Retinal pigment epithelial cell (primary cell): ENCODE measurements at regions not wholly inside any gene's neighbourhood (a gene's known extent, or its start where the extent isn't known, plus 50 kb on each side); places are given as distances from the start of the nearest gene placed in this dataset.

Experiments
- DNase-seq: peaks from one replicate; pipeline ENCODE4 v3.0.0-alpha.2; 2010; ENCODE audit warnings: low read depth
- H3K4me3 ChIP-seq: 2 replicates; pipeline ENCODE4 v1.5.1; 2011; ENCODE audit warnings: mild to moderate bottlenecking, low read length, control low read depth, moderate library complexity
- TF ChIP-seq, protein P1 (sequence below): conservative IDR thresholded peaks from 2 replicates; pipeline ENCODE4 v1.5.1; 2011; ENCODE audit warnings: low read depth, low read length, control low read depth, inconsistent platforms

GRCh38 chr1:114274621-114275317 lies 121.1 kb upstream of the SYT6 start:
- TF ChIP-seq, protein P1, sequence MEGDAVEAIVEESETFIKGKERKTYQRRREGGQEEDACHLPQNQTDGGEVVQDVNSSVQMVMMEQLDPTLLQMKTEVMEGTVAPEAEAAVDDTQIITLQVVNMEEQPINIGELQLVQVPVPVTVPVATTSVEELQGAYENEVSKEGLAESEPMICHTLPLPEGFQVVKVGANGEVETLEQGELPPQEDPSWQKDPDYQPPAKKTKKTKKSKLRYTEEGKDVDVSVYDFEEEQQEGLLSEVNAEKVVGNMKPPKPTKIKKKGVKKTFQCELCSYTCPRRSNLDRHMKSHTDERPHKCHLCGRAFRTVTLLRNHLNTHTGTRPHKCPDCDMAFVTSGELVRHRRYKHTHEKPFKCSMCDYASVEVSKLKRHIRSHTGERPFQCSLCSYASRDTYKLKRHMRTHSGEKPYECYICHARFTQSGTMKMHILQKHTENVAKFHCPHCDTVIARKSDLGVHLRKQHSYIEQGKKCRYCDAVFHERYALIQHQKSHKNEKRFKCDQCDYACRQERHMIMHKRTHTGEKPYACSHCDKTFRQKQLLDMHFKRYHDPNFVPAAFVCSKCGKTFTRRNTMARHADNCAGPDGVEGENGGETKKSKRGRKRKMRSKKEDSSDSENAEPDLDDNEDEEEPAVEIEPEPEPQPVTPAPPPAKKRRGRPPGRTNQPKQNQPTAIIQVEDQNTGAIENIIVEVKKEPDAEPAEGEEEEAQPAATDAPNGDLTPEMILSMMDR, result no peak
- DNase-seq, result no peak
- H3K4me3 ChIP-seq, result no peak overlapping the region

DNA sequence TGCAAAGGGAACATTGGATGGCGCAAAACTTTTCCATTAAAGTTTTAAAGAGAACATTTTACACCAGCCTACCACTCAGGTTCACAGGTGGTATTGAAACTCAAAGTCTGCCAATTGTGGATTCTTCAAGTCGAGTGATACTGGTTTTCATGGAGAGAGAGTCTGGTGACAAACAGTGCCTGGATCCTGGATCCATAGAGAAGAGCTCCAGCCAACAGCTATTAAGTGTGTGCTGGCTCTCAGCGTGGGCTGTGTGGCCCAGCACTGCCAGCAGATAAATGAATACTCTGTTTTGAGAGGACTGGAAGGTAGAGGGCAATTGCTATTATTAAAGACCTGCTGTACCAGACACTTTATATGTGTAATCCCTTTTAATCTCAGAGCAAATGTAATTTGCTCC lies 118.9 kb upstream of the SYT6 start:
- no peak overlapping the region for H3K4me3 ChIP-seq
- TF ChIP-seq, protein P1, result no peak
- DNase-seq, result no peak

DNA sequence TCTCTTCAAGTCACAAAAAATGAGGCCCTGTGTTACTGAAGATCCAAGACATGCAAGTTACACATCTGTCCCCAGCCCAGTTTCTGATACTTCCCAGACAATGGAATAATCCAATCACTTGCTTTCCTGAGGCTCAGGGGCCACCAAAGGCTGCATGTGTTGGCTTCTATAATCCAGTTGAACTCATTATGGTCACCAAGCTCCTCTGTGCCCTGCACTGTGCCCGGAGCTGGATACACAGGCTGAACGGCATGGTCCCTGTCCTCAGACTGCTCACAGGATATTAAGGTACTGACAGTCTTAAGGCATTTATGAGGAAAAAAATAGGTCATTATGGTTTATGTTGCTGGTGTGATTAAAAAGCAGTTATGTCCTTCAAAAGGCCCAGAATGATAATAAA lies 117.0 kb upstream of the SYT6 start:
- no peak for DNase-seq
- H3K4me3 ChIP-seq, result no peak overlapping the region
- TF ChIP-seq, protein P1, result no peak

GRCh38 chr1:114270282-114270681 lies 116.6 kb upstream of the SYT6 start:
- no peak for DNase-seq
- no peak overlapping the region for H3K4me3 ChIP-seq
- TF ChIP-seq, protein P1, result no peak

DNA sequence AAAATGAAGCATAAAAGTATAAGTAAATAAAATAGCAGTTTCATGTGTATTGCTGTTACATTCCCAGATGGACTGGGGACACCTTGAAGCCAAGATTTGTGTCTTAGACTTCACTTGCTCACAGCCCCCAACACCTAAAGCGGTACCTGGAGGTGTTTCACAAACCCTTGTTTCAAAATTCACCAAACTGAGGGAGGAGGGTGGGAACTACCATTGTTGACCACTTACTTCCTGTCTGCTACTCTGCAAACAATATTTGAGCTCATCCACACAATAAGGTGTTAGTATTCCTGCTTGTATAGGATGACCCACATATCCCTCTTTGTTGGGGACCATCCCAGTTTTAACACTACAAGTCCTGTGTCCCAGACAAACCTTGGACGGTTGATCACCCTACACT lies 115.9 kb upstream of the SYT6 start:
- H3K4me3 ChIP-seq, result no peak overlapping the region
- TF ChIP-seq, protein P1, result no peak
- DNase-seq, result no peak

DNA sequence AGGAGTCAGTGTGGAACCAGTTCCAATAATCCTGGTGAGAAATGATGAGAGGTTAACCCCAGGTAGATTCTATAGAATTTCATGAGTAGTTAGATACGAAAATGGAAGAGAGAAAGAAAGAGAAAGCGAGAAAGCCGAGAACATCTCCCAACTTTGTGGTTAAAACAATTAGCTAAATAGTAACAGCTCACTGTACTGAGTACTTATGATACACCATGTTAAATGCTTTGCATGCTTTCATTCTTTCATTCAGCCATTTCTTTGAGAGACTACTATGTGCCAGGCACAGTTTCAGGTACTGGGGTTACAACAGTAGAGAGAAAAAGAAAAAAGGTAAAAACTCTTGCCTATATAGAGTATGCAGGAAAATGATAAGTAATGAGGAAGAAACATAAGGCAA lies 109.7 kb upstream of the SYT6 start:
- no peak for DNase-seq
- H3K4me3 ChIP-seq, result no peak overlapping the region
- TF ChIP-seq, protein P1, result no peak

DNA sequence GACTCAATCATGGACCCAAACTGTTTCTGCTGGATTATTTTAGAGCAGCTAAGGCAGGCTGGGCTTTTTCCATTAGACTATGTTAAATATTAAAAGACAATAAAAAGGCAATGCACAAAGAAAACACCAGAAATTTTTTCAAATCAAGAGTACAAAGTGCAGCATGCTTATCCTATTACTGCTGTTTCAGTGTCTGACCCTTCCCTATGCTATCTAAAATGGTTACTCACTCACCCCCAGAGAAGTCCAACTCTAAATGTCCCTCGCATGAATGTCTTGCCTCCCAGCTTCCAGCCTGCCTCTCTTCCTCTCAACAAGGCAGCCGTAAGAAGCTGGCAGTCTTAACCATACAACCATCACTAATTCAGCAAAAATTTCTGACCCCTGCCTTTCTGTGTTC lies 108.7 kb upstream of the SYT6 start:
- TF ChIP-seq, protein P1, result no peak
- DNase-seq, result no peak
- no peak overlapping the region for H3K4me3 ChIP-seq
